ENCODE measurements at regions not wholly inside any gene's neighbourhood (a gene's known extent, or its start where the extent isn't known, plus 50 kb on each side); places are given as distances from the start of the nearest gene placed in this dataset.

DNA sequence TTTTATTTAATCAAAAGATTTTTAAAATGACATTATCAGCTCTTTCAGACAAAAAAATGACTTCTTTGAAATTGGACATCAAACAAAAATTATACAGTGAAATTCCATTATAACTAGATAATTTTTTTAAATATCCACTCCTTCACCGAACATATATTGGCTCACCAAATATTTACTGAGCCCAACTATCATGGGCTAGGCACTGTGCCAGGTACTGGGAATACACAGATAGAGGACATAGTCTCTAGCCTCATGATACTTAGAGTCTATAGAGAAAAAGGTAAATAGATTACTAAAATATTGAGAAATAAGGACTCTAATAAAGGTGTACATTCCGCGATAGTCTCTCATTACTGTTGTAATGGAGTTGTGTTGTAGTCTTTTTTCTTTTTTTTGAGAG is 219.9 kb downstream of the SEC23A start:
- DNase-seq (ENCODE audit: low read depth) = no peak
- TF ChIP-seq, protein P1, sequence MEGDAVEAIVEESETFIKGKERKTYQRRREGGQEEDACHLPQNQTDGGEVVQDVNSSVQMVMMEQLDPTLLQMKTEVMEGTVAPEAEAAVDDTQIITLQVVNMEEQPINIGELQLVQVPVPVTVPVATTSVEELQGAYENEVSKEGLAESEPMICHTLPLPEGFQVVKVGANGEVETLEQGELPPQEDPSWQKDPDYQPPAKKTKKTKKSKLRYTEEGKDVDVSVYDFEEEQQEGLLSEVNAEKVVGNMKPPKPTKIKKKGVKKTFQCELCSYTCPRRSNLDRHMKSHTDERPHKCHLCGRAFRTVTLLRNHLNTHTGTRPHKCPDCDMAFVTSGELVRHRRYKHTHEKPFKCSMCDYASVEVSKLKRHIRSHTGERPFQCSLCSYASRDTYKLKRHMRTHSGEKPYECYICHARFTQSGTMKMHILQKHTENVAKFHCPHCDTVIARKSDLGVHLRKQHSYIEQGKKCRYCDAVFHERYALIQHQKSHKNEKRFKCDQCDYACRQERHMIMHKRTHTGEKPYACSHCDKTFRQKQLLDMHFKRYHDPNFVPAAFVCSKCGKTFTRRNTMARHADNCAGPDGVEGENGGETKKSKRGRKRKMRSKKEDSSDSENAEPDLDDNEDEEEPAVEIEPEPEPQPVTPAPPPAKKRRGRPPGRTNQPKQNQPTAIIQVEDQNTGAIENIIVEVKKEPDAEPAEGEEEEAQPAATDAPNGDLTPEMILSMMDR (IDR thresholded peaks at IDR 0.05; ENCODE audit: low read length, missing control alignments) = no peak
- no peak overlapping the region for H3K4me3 ChIP-seq (replicated peaks; ENCODE audit: low read depth, low read length)

DNA sequence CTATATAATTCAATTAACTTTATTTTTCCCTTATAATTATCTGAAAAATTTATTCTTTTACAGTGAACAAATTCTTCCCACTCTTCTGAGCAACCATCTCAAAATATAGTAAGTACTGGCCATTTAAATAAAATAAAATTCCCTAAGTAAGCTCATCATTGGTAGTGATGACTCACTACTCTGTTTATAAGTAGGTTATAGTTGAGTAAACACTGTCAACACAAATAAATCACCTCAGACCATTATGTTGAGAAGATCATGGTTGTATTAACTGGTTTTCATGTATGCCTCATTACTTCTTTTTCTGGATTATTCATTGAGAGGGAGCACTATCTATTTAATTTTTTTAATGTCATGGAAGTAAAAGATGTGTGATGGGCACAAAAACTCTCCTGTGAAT is 220.5 kb downstream of the SEC23A start:
- no peak overlapping the region for H3K4me3 ChIP-seq (replicated peaks; ENCODE audit: low read depth, low read length)
- DNase-seq (ENCODE audit: low read depth) = no peak
- TF ChIP-seq, protein P1 (IDR thresholded peaks at IDR 0.05; ENCODE audit: low read length, missing control alignments) = no peak

DNA sequence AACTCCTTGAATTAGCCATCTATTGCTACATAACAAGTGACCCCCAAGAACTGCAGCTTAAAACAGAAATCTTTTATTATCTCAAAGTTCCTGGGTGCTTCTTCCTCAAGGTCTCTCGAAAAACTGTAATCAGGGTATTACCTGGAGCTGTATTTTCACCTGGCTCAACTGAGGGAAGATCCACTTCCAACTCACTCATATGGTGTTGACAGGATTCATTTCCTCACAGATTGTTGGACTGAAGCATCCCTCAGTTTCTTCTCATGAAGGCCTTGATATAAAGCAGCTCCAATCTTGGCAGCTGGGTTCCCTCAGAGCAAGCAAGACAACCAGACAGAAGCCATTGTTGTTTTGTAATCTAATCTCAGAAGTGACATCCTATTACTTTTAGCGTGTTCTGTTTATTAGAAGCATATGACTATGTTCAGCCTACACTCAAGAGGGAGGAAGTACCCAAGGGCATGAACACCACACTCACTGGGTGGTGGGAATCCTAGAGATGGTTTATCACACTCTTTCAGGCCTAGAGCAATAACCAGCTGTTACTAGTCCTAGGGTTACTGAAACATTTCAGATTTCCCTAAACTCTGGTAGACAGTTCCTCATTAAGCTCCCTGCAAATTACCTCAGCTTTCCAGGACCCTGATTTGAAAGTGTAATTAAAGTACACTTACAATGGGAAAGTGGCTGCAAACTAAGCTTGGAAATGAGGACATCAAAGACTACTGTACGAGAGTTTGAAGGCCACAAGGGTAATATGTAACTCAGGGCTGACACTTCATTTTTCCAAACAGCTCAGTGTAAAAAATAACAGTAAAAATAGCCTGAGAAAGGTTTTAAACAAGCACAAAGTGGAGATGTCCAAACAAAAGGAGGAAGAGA is 222.2 kb downstream of the SEC23A start:
- peak; percentile 44 for DNase-seq (ENCODE audit: low read depth)
- TF ChIP-seq, protein P1 (IDR thresholded peaks at IDR 0.05; ENCODE audit: low read length, missing control alignments) = no peak
- H3K4me3 ChIP-seq (replicated peaks; ENCODE audit: low read depth, low read length) = no peak overlapping the region

DNA sequence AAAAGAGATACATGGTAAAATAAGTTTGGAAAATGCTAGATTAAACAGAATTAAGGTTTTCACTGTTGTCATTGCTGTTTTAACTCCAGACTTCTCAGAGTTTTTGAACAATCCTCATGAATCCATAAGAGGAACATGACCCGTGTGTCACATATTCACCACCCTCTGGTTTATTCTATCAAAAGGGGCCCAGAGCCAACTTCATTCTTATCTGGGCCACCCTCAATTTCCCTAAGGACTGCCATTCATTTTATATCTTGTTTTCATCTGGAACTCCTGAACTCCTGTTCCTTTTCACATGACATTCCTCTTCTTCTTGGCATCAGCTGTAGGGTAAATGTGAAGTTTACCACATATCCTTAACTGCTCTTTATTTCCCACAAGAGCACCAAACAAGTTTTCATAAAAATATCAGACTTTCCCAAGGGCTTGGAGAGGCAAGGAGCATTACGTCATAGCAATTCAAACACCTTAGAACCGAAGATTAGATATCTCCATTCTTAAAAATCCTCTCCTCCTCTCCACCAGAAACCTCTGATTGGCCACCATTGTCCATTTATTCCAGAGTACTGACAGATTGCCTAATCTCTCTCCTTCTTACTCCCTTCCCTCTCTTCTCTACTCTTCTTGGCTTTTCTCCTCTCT is 225.2 kb downstream of the SEC23A start:
- DNase-seq (ENCODE audit: low read depth) = peak; percentile 21
- TF ChIP-seq, protein P1 (IDR thresholded peaks at IDR 0.05; ENCODE audit: low read length, missing control alignments) = no peak
- no peak overlapping the region for H3K4me3 ChIP-seq (replicated peaks; ENCODE audit: low read depth, low read length)

DNA sequence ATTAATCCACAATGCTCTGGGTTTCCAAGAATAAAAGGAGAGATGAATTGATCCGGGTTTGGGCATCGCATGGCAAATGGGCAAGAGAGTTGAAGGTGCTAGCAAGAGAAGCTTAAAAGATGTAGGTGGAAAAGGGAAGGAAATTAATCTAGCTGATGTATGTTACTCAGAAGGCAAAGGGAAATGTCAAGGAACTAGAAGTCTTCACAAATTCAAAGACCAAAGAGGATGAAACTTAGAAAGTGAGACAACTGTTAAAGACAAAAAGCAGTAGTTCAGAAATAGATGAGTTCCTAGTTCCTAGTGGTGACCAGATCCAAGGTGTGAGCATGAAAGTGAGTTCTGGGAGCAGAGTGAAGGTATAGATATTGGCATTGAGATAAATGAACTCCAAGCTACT is 228.3 kb downstream of the SEC23A start:
- no peak for DNase-seq (ENCODE audit: low read depth)
- TF ChIP-seq, protein P1 (IDR thresholded peaks at IDR 0.05; ENCODE audit: low read length, missing control alignments) = no peak
- H3K4me3 ChIP-seq (replicated peaks; ENCODE audit: low read depth, low read length) = no peak overlapping the region

DNA sequence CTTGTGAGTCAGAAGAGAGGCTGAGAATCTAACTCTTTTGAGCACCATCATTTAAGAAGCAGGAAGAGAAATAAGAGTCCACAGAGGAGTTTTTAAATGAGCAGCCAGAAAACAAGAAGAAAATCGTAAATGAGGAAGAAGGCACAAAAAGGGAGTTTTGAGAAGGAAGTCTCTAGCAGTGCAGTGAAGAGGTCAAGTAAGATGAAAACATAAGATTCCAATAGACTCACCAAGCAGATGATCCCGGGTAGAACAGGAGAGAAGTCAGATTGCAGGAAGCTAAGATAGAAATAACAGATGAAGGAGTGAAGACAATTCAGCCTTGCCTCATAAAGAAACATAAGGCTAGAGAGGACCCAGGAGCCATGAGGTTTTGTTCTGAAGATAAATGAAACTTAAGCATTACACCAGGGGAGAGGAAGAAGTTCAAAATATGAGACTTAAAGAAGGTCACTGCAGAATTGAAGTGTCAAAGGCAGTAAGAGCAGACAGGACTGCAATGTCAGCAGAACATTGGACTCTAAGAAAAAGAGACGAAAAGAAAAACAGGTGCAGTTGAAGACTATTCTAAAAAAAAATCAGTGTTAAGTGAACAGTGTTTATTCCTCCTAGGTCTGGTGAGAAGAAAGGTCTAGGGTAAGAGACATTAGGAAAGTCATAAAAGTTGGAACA is 229.0 kb downstream of the SEC23A start:
- TF ChIP-seq, protein P1 (IDR thresholded peaks at IDR 0.05; ENCODE audit: low read length, missing control alignments) = no peak
- H3K4me3 ChIP-seq (replicated peaks; ENCODE audit: low read depth, low read length) = no peak overlapping the region
- no peak for DNase-seq (ENCODE audit: low read depth)

All from fibroblast of pulmonary artery (primary cell).